Vagina (tissue), 2 donors: ENCODE measurements at regions not wholly inside any gene's neighbourhood (a gene's known extent, or its start where the extent isn't known, plus 50 kb on each side); places are given as distances from the start of the nearest gene placed in this dataset.
"Not testable (repeated sequence)": the region's sequence is repeated elsewhere in the genome, so short reads cannot be mapped to it uniquely, and the experiment has no call there.

Experiments used
- DNase-seq, 2 donors: peaks; one replicate each; pipeline ENCODE4 v3.0.0-alpha.2; 2017; ENCODE audit errors: extremely low spot score in 2 of 2
- H3K27ac ChIP-seq: fragments of 200-600 bp; sonication (generic); one replicate; pipeline ENCODE4 v1.5.1; 2019
- H3K27me3 ChIP-seq: fragments of 200-600 bp; sonication (generic); one replicate; pipeline ENCODE4 v1.5.1; 2019
- H3K36me3 ChIP-seq, 2 donors: fragments of 200-600 bp; sonication (generic); one replicate each; pipeline ENCODE4 v1.5.1; 2017 to 2019
- H3K4me1 ChIP-seq: fragments of 200-600 bp; sonication (generic); one replicate; pipeline ENCODE4 v1.5.1; 2019
- H3K4me3 ChIP-seq, 2 donors: fragments of 200-600 bp; sonication (generic); 1 replicate in 1 of 2; 2 replicates in 1 of 2; pipeline ENCODE4 v1.5.1; 2016 to 2019
- H3K9me3 ChIP-seq: fragments of 200-600 bp; sonication (generic); one replicate; pipeline ENCODE4 v1.5.1; 2019
- CTCF ChIP-seq, 3 experiments: fragments of 450-650 bp in 2 of 3; fragments of 200-600 bp in 1 of 3; sonication (generic) in 1 of 3; IDR thresholded peaks; one replicate each; pipeline ENCODE4 v1.5.1; 2017 to 2019; ENCODE audit warnings: antibody characterized with exemption in 3 of 3, mild to moderate bottlenecking in 2 of 3, moderate library complexity in 2 of 3
- POLR2A ChIP-seq, 2 donors: fragments of 450-650 bp; IDR thresholded peaks; one replicate each; pipeline ENCODE4 v1.6.1; 2017; ENCODE audit warnings: antibody characterized with exemption in 2 of 2, mild to moderate bottlenecking in 2 of 2, moderate library complexity in 2 of 2
- POLR2AphosphoS5 ChIP-seq, 2 donors: sonication (generic); formaldehyde crosslinking; IDR thresholded peaks; one replicate each; pipeline ENCODE4 v1.9.0; 2017; ENCODE audit warnings: antibody characterized with exemption in 2 of 2, mild to moderate bottlenecking in 2 of 2, low read depth in 1 of 2; ENCODE audit not compliant: insufficient read depth in 1 of 2
- intact Hi-C: fragments of 100-400 bp; cut with DNase I; formaldehyde crosslinking; loops from one replicate; pipeline ENCODE4 v1.15.1; 2023

GRCh38 chr20:47432834-47433210 is 68.9 kb upstream of the NCOA3 start:
- intact Hi-C loops: no loop called here
- Histone ChIP-seq H3K36me3 (no peaks in the 10 kb centered on the region), H3K27ac (no peak overlapping the region), H3K9me3 (no peaks in the 10 kb centered on the region), H3K27me3 (no peaks in the 10 kb centered on the region), H3K4me1 (no peaks in the 10 kb centered on the region), H3K4me3 (no peak overlapping the region)
- DNase-seq: no peak
- TF ChIP-seq POLR2AphosphoS5 (IDR thresholded peaks at IDR 0.05; ENCODE audit: insufficient read depth in 1 of 2, low read depth in 1 of 2) (no peak), POLR2A (IDR thresholded peaks at IDR 0.05) (no peak), CTCF (IDR thresholded peaks at IDR 0.05) (no peak)

- H3K27ac ChIP-seq, intact Hi-C loops, H3K9me3 ChIP-seq, H3K36me3 ChIP-seq, H3K4me1 ChIP-seq, H3K27me3 ChIP-seq, H3K4me3 ChIP-seq, DNase-seq: not testable (repeated sequence)
Observed at GRCh38 chr20:47434128-47434779, 67.4 kb upstream of the NCOA3 start.

GRCh38 chr20:47438464-47439381 is 63.0 kb upstream of the NCOA3 start:
- no peak overlapping the region for H3K4me3 ChIP-seq
- no peaks in the 10 kb centered on the region for H3K4me1 ChIP-seq
- no peaks in the 10 kb centered on the region for H3K27me3 ChIP-seq
- H3K36me3 ChIP-seq: no peaks in the 10 kb centered on the region
- intact Hi-C loops: no loop called here
- no peaks in the 10 kb centered on the region for H3K9me3 ChIP-seq
- no peak for DNase-seq
- no peak overlapping the region for H3K27ac ChIP-seq
- no peak for TF ChIP-seq CTCF (IDR thresholded peaks at IDR 0.05)
- TF ChIP-seq POLR2AphosphoS5 (IDR thresholded peaks at IDR 0.05; ENCODE audit: insufficient read depth in 1 of 2, low read depth in 1 of 2): no peak
- no peak for TF ChIP-seq POLR2A (IDR thresholded peaks at IDR 0.05)

GRCh38 chr20:47440857-47441773 is 60.6 kb upstream of the NCOA3 start:
- Histone ChIP-seq H3K4me1 (no peaks in the 10 kb centered on the region), H3K36me3 (no peaks in the 10 kb centered on the region), H3K27ac (no peak overlapping the region), H3K4me3 (no peak overlapping the region), H3K9me3 (no peaks in the 10 kb centered on the region), H3K27me3 (no peaks in the 10 kb centered on the region)
- TF ChIP-seq POLR2AphosphoS5 (IDR thresholded peaks at IDR 0.05; ENCODE audit: insufficient read depth in 1 of 2, low read depth in 1 of 2) (no peak), CTCF (IDR thresholded peaks at IDR 0.05) (no peak), POLR2A (IDR thresholded peaks at IDR 0.05) (no peak)
- no peak for DNase-seq
- intact Hi-C loops: no loop called here

- intact Hi-C loops: no loop called here
- no peaks in the 10 kb centered on the region for H3K27me3 ChIP-seq
- no peaks in the 10 kb centered on the region for H3K36me3 ChIP-seq
- no peak overlapping the region for H3K27ac ChIP-seq
- no peaks in the 10 kb centered on the region for H3K4me1 ChIP-seq
- no peak for DNase-seq
- TF ChIP-seq POLR2A (IDR thresholded peaks at IDR 0.05): no peak
- TF ChIP-seq POLR2AphosphoS5 (IDR thresholded peaks at IDR 0.05; ENCODE audit: insufficient read depth in 1 of 2, low read depth in 1 of 2): no peak
- TF ChIP-seq CTCF (IDR thresholded peaks at IDR 0.05): no peak
- no peak overlapping the region for H3K4me3 ChIP-seq
- no peaks in the 10 kb centered on the region for H3K9me3 ChIP-seq
Observed at GRCh38 chr20:47441774-47442150, 59.9 kb upstream of the NCOA3 start.

- H3K4me3 ChIP-seq, H3K36me3 ChIP-seq, intact Hi-C loops, H3K4me1 ChIP-seq, DNase-seq, H3K27me3 ChIP-seq, H3K9me3 ChIP-seq, H3K27ac ChIP-seq: not testable (repeated sequence)
Observed at GRCh38 chr20:47443060-47443459, 58.6 kb upstream of the NCOA3 start.
